Activated T-cell treated with anti-CD3 and anti-CD28 coated beads for 24 hours (primary cell): ENCODE measurements at regions not wholly inside any gene's neighbourhood (a gene's known extent, or its start where the extent isn't known, plus 50 kb on each side); places are given as distances from the start of the nearest gene placed in this dataset.

Experiments
- DNase-seq: peaks from one replicate; pipeline ENCODE4 v3.0.0-alpha.2; 2020; ENCODE audit warnings: low read depth

DNA sequence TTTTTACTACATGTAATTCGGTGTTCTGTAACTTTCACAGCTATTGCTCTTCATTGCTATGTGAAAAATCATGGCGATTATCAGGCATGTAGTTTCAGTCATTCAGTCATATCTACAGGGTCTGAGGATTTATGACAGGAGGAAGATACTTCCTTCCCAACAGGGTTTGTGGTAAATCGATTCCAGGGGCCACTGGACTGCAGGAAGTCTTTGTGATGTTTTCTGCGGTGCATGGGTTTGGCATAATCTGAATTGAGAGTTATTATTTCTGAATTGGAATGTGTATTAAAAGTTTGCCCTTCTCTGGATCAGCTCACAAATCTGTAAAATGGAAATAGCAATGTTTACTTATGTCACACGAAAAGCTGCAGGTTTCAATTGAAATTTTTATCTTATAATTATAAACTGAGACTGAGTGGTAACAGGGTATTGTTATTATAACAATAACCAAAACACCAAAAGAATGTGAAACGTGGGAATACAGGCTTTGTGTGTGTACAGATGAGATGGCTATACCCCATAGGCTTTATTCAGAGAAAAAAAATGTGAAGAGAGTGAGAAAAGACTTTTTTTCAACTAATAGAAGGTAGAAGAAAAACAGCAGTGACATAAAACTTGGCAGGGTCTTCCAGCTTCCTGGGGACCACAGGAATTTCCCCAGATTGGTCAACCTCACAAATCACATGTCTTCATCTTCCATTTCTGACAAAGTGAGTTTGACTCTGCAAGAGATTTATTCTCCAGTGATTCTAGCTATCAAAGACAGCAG is 307.7 kb upstream of the NFE2L3 start:
- DNase-seq, result no peak

DNA sequence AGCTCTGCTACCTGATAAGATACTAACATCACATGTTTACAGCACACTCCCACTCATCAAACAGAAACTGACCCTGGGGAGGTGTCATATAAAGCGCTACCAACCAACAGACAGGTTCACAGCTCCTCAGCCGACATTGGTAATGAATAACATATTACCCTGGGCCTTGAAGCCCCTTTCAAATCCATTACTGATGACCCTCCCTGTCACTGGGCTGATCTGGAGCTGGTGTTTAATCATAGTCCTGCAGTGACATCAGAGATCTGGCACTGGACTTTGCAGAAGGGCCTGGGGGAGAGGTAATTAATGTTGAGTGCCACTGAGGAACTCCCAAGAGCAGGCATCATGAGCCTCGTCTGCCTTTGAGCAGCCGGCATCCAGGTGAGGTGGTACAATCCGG is 306.5 kb upstream of the NFE2L3 start:
- no peak for DNase-seq

DNA sequence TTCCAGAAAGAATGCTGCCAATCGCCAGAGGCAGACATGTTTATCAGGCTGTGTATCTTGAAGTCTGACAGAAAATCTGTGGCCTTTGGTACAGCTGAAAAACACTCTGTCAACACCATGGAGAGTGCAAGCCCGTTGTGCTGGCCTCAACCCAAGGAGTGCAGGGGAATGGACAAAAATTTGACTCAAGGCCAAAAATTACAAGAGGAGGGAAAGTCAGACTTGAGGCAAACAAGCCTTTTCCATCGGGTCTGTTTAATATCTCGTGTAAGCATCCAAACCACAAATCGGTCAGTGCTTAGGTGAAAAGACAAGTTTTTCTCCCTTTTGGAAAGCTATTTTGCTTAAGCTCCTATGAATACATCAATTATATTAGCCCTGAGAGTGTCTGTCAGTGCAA is 305.3 kb upstream of the NFE2L3 start:
- DNase-seq, result no peak

- DNase-seq, result no peak
These were observed 304.5 kb upstream of the NFE2L3 start for GRCh38 chr7:25847336-25848070.

DNA sequence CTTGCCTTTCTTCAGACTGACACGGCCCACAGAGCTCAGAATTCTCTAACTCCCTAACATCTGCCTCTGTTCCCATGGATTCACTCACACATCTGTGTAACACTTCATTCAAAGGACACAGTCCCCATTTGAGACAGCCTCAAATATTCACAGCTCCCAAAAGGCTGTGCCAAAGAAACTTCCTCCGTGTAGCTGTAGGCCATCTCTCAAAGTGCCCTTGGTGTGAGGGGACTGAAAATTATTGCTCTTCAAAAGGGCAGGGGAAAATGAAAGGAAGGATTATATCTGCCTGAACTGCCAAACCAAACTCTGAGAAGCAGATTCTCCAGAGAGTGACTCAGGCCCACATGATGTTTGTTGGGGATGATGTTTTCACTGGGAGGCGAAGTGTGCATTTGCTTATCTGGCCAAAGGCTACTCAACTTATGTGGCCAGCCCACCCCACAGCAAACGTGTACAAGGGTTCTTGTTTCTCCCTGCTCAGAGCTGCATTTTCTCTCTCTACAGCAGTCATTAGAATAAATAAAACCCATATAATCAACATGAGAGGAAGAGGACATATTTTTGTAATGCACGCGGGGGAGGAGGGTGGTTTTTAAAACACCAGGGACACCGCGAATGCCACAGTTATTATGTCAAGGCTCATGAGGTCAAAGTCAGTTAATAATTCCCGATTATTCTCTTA is 302.4 kb upstream of the NFE2L3 start:
- no peak for DNase-seq

DNA sequence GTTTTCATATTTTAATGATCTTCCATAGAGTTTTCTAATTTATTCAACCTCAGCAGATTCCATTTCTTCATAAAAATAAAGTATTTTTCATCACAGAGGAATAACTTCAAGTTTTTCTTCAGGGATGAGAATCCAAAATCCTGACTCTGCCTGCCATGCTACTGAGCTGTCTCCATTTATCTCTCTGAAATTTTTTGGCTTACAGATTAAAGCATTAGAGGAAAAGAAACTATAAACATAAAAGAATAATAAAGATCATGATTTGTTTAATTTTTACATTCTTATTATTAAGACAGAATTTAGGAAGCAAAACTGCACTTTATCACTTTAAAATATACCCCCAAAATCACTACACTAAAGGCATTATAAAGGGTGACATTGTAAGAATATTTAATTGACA is 301.8 kb upstream of the NFE2L3 start:
- no peak for DNase-seq

GRCh38 chr7:25850735-25851134 is 301.3 kb upstream of the NFE2L3 start:
- no peak for DNase-seq

- DNase-seq, result peak; percentile 51
These were observed 300.4 kb upstream of the NFE2L3 start for GRCh38 chr7:25851332-25852210.

GRCh38 chr7:25852211-25852938 is 299.6 kb upstream of the NFE2L3 start:
- DNase-seq, result no peak

GRCh38 chr7:25852939-25853271 is 299.1 kb upstream of the NFE2L3 start:
- no peak for DNase-seq

DNA sequence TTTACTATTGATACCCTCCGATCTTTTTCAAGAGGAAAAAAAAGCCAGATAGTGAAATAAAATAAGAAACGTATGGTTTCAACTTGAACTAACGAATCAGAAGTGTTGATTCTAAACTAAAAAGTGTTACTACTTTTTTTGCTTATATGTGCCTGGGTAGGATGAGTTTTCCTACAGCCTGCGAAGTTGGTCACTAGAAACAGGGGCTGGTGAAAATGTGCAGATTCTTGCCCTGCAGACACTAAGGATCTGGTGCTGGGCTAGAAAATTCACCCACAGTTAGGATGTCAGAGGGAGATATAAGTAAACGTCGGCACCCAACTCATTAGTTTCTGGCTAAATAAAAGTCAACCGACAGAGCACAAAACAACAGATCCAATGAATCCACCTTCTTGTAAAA is 298.7 kb upstream of the NFE2L3 start:
- DNase-seq, result no peak

DNA sequence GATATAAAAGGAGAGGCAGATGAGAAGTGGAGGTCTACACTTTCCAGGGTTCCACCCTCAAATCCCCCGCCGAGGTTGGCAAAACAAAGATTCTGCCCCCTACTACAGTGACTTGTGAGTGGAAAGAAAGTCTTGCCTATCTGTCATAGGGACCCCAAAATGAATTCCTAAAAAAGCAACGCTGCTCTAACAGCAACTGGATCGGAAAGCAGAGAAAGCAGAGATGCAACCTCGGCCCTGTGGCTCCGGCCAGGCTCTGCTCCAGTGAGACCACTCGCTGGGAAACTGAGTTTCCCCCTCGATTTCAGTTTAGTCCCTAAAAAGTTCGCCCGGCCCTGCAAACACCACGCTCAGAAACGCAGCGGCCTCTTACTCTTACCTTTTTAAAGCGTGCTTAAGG is 297.9 kb upstream of the NFE2L3 start:
- no peak for DNase-seq

- DNase-seq, result no peak
These were observed 297.1 kb upstream of the NFE2L3 start for GRCh38 chr7:25854608-25855497.

- DNase-seq, result no peak
These were observed 295.9 kb upstream of the NFE2L3 start for GRCh38 chr7:25855854-25856782.

GRCh38 chr7:25857376-25858067 is 294.5 kb upstream of the NFE2L3 start:
- no peak for DNase-seq

GRCh38 chr7:25858200-25858524 is 293.8 kb upstream of the NFE2L3 start:
- DNase-seq, result no peak

- DNase-seq, result no peak
These were observed 293.2 kb upstream of the NFE2L3 start for GRCh38 chr7:25858525-25859411.
